HepG2 (cell line): ENCODE measurements at regions not wholly inside any gene's neighbourhood (a gene's known extent, or its start where the extent isn't known, plus 50 kb on each side); places are given as distances from the start of the nearest gene placed in this dataset.
A peak's percentile ranks its signal among the peaks of the same experiment; 100 is the strongest.

Experiments used
- ATAC-seq: fragments of 200-7000 bp; cut with Tn5 transposase; 3 replicates; pipeline ENCODE4 v1.9.1; 2020; ENCODE audit warnings: mild to moderate bottlenecking, moderate library complexity
- BruUV-seq: library from RNA; stranded (reverse); fragments of 400-500 nt; replicated peaks from 2 replicates; lab custom pipeline; 2021; lab: Mats Ljungman, UMichigan
- CTCF ChIA-PET: fragments of 300-600 bp; formaldehyde crosslinking; extraction: SDS; loops from one replicate; lab custom pipeline; 2021; ENCODE audit warnings: low total read pairs, inconsistent platforms, low intra/inter-chr PET ratio; lab: Yijun Ruan, JAX
- POLR2A ChIA-PET: fragments of 350-600 bp; sonication (Branson Sonifier 250); formaldehyde crosslinking; loops from one replicate; lab custom pipeline; 2020; ENCODE audit warnings: antibody characterized with exemption, inconsistent platforms; lab: Yijun Ruan, JAX
- DNase-seq: peaks from one replicate; pipeline ENCODE4 v3.0.0-alpha.2; 2015; ENCODE audit warnings: low spot score
- FAIRE-seq: peaks from 3 replicates; lab custom pipeline; 2011; peaks lifted over from hg19 to GRCh38; lab: Jason Lieb, UNC
- H2AFZ ChIP-seq: one replicate; pipeline ENCODE4 v1.6.1; 2011; ENCODE audit warnings: low read length, inconsistent platforms
- H3K27ac ChIP-seq: fragments of 300-600 bp; 3 replicates; pipeline ENCODE4 v1.8.0; 2011; ENCODE audit warnings: mixed run types, mild to moderate bottlenecking, mixed read lengths, low read length, inconsistent platforms; ENCODE audit not compliant: insufficient read depth; ENCODE audit errors: extremely low read length
- H3K27me3 ChIP-seq, 2 experiments: fragments of 200-600 bp in 1 of 2; 2 replicates in 1 of 2; 3 replicates in 1 of 2; pipeline versions ENCODE4 v1.6.0 to v1.8.0; 2011; ENCODE audit warnings: low read length in 2 of 2, mild to moderate bottlenecking in 2 of 2, moderate library complexity in 2 of 2, inconsistent platforms in 1 of 2; ENCODE audit not compliant: insufficient read depth in 2 of 2, control insufficient read depth in 1 of 2
- H3K36me3 ChIP-seq, 2 experiments: fragments of 200-600 bp in 1 of 2; replicated peaks in 1 of 2; 2 replicates in 1 of 2; 3 replicates in 1 of 2; pipeline versions ENCODE4 v1.5.1 to v1.8.0; 2011; ENCODE audit warnings: low read length in 2 of 2, inconsistent platforms in 1 of 2; ENCODE audit not compliant: insufficient read depth in 2 of 2, control insufficient read depth in 1 of 2
- H3K4me1 ChIP-seq: 2 replicates; pipeline ENCODE4 v1.5.1; 2012; ENCODE audit warnings: low read length, inconsistent platforms; ENCODE audit not compliant: insufficient read depth
- H3K4me2 ChIP-seq: 2 replicates; pipeline ENCODE4 v1.6.0; 2011; ENCODE audit warnings: low read depth, low read length, inconsistent platforms
- H3K4me3 ChIP-seq, 3 experiments: fragments of 200-600 bp in 1 of 3; sonication (generic), shearing (Covaris generic) in 1 of 3; replicated peaks in 1 of 3; 2 replicates each; pipeline ENCODE4 v1.5.1; 2011 to 2016; ENCODE audit warnings: low read length in 3 of 3, inconsistent platforms in 2 of 3, low read depth in 2 of 3, mild to moderate bottlenecking in 2 of 3, control low read depth in 1 of 3, mixed read lengths in 1 of 3; ENCODE audit not compliant: insufficient read depth in 1 of 3
- H3K79me2 ChIP-seq: one replicate; pipeline ENCODE4 v1.6.1; 2011; ENCODE audit warnings: low read length, inconsistent platforms; ENCODE audit not compliant: insufficient read depth
- H3K9ac ChIP-seq: 2 replicates; pipeline ENCODE4 v1.6.0; 2011; ENCODE audit warnings: mild to moderate bottlenecking, low read depth, low read length, inconsistent platforms; ENCODE audit not compliant: insufficient read depth
- H3K9me3 ChIP-seq: 2 replicates; pipeline ENCODE4 v1.5.1; 2012; ENCODE audit warnings: mild to moderate bottlenecking, low read length
- H4K20me1 ChIP-seq: 2 replicates; pipeline ENCODE4 v1.6.0; 2011; ENCODE audit warnings: inconsistent platforms, mild to moderate bottlenecking, low read length, moderate library complexity; ENCODE audit not compliant: insufficient read depth
- BHLHE40 ChIP-seq: IDR thresholded peaks from 2 replicates; pipeline ENCODE4 v1.6.1; 2011; ENCODE audit warnings: low read length, improper control_type of control experiment
- CTCF ChIP-seq: sonication (generic); formaldehyde crosslinking; IDR thresholded peaks from 2 replicates; pipeline ENCODE4 v1.5.0; 2020; ENCODE audit warnings: mild to moderate bottlenecking, missing genetic modification reagents, moderate library complexity
- HNF1B ChIP-seq: sonication (generic); formaldehyde crosslinking; IDR thresholded peaks from 2 replicates; pipeline ENCODE4 v1.5.1; 2020; ENCODE audit warnings: mild to moderate bottlenecking, moderate library complexity, missing genetic modification reagents
- MIXL1 ChIP-seq: IDR thresholded peaks from 2 replicates; pipeline ENCODE4 v1.6.1; 2016
- PREB ChIP-seq: sonication (generic); formaldehyde crosslinking; IDR thresholded peaks from 2 replicates; pipeline ENCODE4 v1.4.0; 2020; ENCODE audit warnings: missing genetic modification reagents
- SMC3 ChIP-seq: IDR thresholded peaks from 2 replicates; pipeline ENCODE4 v1.6.1; 2011; ENCODE audit warnings: low read length, improper control_type of control experiment
- STAG1 ChIP-seq: sonication (generic); formaldehyde crosslinking; IDR thresholded peaks from 2 replicates; pipeline ENCODE4 v1.4.0; 2020; ENCODE audit warnings: missing genetic modification reagents
- ZNF550 ChIP-seq: sonication (generic); formaldehyde crosslinking; IDR thresholded peaks from 2 replicates; pipeline ENCODE4 v1.4.0; 2020; ENCODE audit warnings: mild to moderate bottlenecking, missing genetic modification reagents, borderline replicate concordance
- ZNF652 ChIP-seq: IDR thresholded peaks from 2 replicates; pipeline ENCODE4 v1.6.1; 2016; ENCODE audit warnings: low read depth, borderline replicate concordance
- ZNF75D ChIP-seq: sonication (generic); formaldehyde crosslinking; IDR thresholded peaks from 2 replicates; pipeline ENCODE4 v1.8.1; 2023; ENCODE audit warnings: missing genetic modification reagents, mild to moderate bottlenecking, borderline replicate concordance
- ZSCAN21 ChIP-seq: sonication (generic); formaldehyde crosslinking; IDR thresholded peaks from 2 replicates; pipeline ENCODE4 v1.8.0; 2022; ENCODE audit warnings: mild to moderate bottlenecking, missing genetic modification reagents, moderate library complexity, borderline replicate concordance
- WGBS: methylation state at CpG from one replicate; pipeline ENCODE4 v1.1.6; 2017; ENCODE audit warnings: low lambda C conversion rate; 5-methylcytosine and 5-hydroxymethylcytosine counted together
- in situ Hi-C: cut with HindIII; loops from 2 replicates; pipeline ENCODE4 v1.10.0; 2017; ENCODE audit warnings: low pct_unique_long_range_greater_than_20kb; ENCODE audit not compliant: extremely low pct_ligation_motif_present
- intact Hi-C: fragments of 100-400 bp; cut with micrococcal nuclease; formaldehyde crosslinking; loops from one replicate; pipeline ENCODE4 v1.10.0; 2022; ENCODE audit not compliant: unreplicated experiment
- TF ChIP-seq, protein P1 (sequence below): IDR thresholded peaks from 2 replicates; pipeline ENCODE4 v1.6.1; 2016; ENCODE audit warnings: low read depth, control low read depth

GRCh38 chr4:123990310-123990870, 593.8 kb downstream of the SPRY1 start:
- Histone ChIP-seq H3K27me3 (0 out of 5 replicates have a peak, but pooled peaks cover 0 to 4% of the 10 kb centered on the region in 2 experiments), H3K79me2 (no peaks in the 10 kb centered on the region), H3K4me3 (no peak overlapping the region), H3K36me3 (no peaks in the 10 kb centered on the region), H3K9me3 (no peaks in the 10 kb centered on the region), H2AFZ (no peak overlapping the region), H3K27ac (no peak overlapping the region), H4K20me1 (no peaks in the 10 kb centered on the region), H3K4me2 (no peak overlapping the region)
- intact Hi-C loops, result loop anchor here (1.0 to 10.0 kb wide), 2 partner anchors 217 to 886 kb away; no protein-coding TSS in a partner anchor
- ChIA-PET POLR2A (no interaction called here), CTCF (no interaction called here)
- FAIRE-seq, result no peak
- 19% methylated on average over 2 of the region's 2 CpGs for WGBS
- BruUV-seq, result no TSS peak
- peak; percentile 78 for ATAC-seq
- in situ Hi-C loops, result loop anchor here (5.0 kb wide), 1 partner anchor 218 kb away; no protein-coding TSS in a partner anchor
- peak; percentile 80 for TF ChIP-seq STAG1 (CRISPR knock-in tag)
- no peak for TF ChIP-seq ZNF75D (CRISPR knock-in tag)
- peak; percentile 11; the same call in 1 of the 2 replicates for TF ChIP-seq SMC3
- TF ChIP-seq ZNF550 (CRISPR knock-in tag), result no peak
- TF ChIP-seq HNF1B (CRISPR knock-in tag), result no peak
- peak; percentile 72; the same call in 1 of the 2 replicates for TF ChIP-seq ZSCAN21 (CRISPR knock-in tag)
- TF ChIP-seq, protein P1, sequence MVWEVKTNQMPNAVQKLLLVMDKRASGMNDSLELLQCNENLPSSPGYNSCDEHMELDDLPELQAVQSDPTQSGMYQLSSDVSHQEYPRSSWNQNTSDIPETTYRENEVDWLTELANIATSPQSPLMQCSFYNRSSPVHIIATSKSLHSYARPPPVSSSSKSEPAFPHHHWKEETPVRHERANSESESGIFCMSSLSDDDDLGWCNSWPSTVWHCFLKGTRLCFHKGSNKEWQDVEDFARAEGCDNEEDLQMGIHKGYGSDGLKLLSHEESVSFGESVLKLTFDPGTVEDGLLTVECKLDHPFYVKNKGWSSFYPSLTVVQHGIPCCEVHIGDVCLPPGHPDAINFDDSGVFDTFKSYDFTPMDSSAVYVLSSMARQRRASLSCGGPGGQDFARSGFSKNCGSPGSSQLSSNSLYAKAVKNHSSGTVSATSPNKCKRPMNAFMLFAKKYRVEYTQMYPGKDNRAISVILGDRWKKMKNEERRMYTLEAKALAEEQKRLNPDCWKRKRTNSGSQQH (CRISPR knock-in tag), result no peak
- TF ChIP-seq CTCF (CRISPR knock-in tag), result peak; percentile 59
- no peak for TF ChIP-seq PREB (CRISPR knock-in tag)
- 0 out of 2 replicates have a peak, but pooled peaks have one; percentile 21 for TF ChIP-seq MIXL1 (CRISPR knock-in tag)
- no peak for TF ChIP-seq BHLHE40
- no peak for TF ChIP-seq ZNF652 (CRISPR knock-in tag)
- TF ChIP-seq, all 625 proteins: peak for 5
- peak; percentile 26 for DNase-seq
- Histone ChIP-seq H3K4me1 (no peaks in the 10 kb centered on the region), H3K9ac (no peak overlapping the region)
